Upper lobe of left lung (tissue), 6 donors: ENCODE measurements at regions not wholly inside any gene's neighbourhood (a gene's known extent, or its start where the extent isn't known, plus 50 kb on each side); places are given as distances from the start of the nearest gene placed in this dataset.
"Not testable (repeated sequence)": the region's sequence is repeated elsewhere in the genome, so short reads cannot be mapped to it uniquely, and the experiment has no call there.

Source experiments
- ATAC-seq, 2 donors: fragments of 200-7000 bp; cut with Tn5 transposase; one replicate each; pipeline ENCODE4 v1.9.1; 2022; ENCODE audit warnings: mild to moderate bottlenecking in 2 of 2, moderate library complexity in 2 of 2; ENCODE audit not compliant: low FRiP score in 2 of 2
- DNase-seq, 2 donors: peaks; one replicate each; pipeline ENCODE4 v3.0.0-alpha.2; 2019 to 2020
- H3K27ac ChIP-seq, 4 donors: fragments of 200-600 bp; sonication (generic); one replicate each; pipeline ENCODE4 v1.5.1; 2016 to 2019
- H3K27me3 ChIP-seq, 4 donors: fragments of 200-600 bp; sonication (generic); one replicate each; pipeline ENCODE4 v1.5.1; 2017 to 2019
- H3K36me3 ChIP-seq, 4 donors: fragments of 200-600 bp; sonication (generic); one replicate each; pipeline ENCODE4 v1.5.1; 2016 to 2019
- H3K4me1 ChIP-seq, 4 donors: fragments of 200-600 bp; sonication (generic); one replicate each; pipeline ENCODE4 v1.5.1; 2018 to 2019
- H3K4me3 ChIP-seq, 4 donors: fragments of 200-600 bp; sonication (generic); one replicate each; pipeline ENCODE4 v1.5.1; 2017 to 2019; ENCODE audit warnings: mild to moderate bottlenecking in 2 of 4, moderate library complexity in 1 of 4
- H3K9me3 ChIP-seq, 4 donors: fragments of 200-600 bp; sonication (generic); one replicate each; pipeline ENCODE4 v1.5.1; 2018 to 2019
- CTCF ChIP-seq, 6 experiments: fragments of 450-650 bp in 4 of 6; fragments of 200-600 bp in 2 of 6; sonication (generic) in 2 of 6; IDR thresholded peaks; one replicate each; pipeline ENCODE4 v1.5.1; 2016 to 2019; ENCODE audit warnings: antibody characterized with exemption in 6 of 6
- EP300 ChIP-seq, 4 donors: sonication (generic); formaldehyde crosslinking; IDR thresholded peaks; one replicate each; pipeline ENCODE4 v1.5.1; 2017; ENCODE audit warnings: antibody characterized with exemption in 4 of 4, control low read depth in 2 of 4
- POLR2A ChIP-seq, 4 donors: fragments of 450-650 bp; IDR thresholded peaks; one replicate each; pipeline ENCODE4 v1.5.1; 2016 to 2017; ENCODE audit warnings: antibody characterized with exemption in 4 of 4, mild to moderate bottlenecking in 2 of 4
- POLR2AphosphoS5 ChIP-seq, 2 donors: sonication (generic); formaldehyde crosslinking; IDR thresholded peaks; one replicate each; pipeline ENCODE4 v1.5.1; 2017; ENCODE audit warnings: antibody characterized with exemption in 2 of 2
- WGBS, 2 donors: methylation state at CpG; one replicate each; pipeline ENCODE4 v1.1.5; 2017 to 2018; 5-methylcytosine and 5-hydroxymethylcytosine counted together
- donor health status: DM: no; HTN: no; CAD: no; lungs with moderate emphysema.
- donor health status: DM: no; HTN: yes; CAD: no; lungs with severe emphysema.

GRCh38 chr5:28391277-28391676, 1352.9 kb upstream of the CDH9 start:
- no peaks in the 10 kb centered on the region for H3K27me3 ChIP-seq
- no peak overlapping the region for H3K27ac ChIP-seq
- TF ChIP-seq CTCF (IDR thresholded peaks at IDR 0.05) (no peak), POLR2A (IDR thresholded peaks at IDR 0.05) (no peak), POLR2AphosphoS5 (IDR thresholded peaks at IDR 0.05) (no peak), EP300 (IDR thresholded peaks at IDR 0.05) (no peak)
- H3K4me3 ChIP-seq = no peak overlapping the region
- no peaks in the 10 kb centered on the region for H3K4me1 ChIP-seq
- no peak for DNase-seq
- no peaks in the 10 kb centered on the region for H3K36me3 ChIP-seq
- H3K9me3 ChIP-seq = no peaks in the 10 kb centered on the region
- WGBS, 2 donors = 63 to 96% methylated on average over 1 of the region's 1 CpG
- no peak for ATAC-seq

- ATAC-seq (no peak), DNase-seq (no peak)
- Histone ChIP-seq H3K36me3 (no peaks in the 10 kb centered on the region), H3K4me1 (no peaks in the 10 kb centered on the region), H3K9me3 (no peaks in the 10 kb centered on the region), H3K27me3 (no peaks in the 10 kb centered on the region), H3K27ac (no peak overlapping the region), H3K4me3 (no peak overlapping the region)
- TF ChIP-seq CTCF (IDR thresholded peaks at IDR 0.05) (no peak), POLR2AphosphoS5 (IDR thresholded peaks at IDR 0.05) (no peak), EP300 (IDR thresholded peaks at IDR 0.05) (no peak), POLR2A (IDR thresholded peaks at IDR 0.05) (no peak)
- 69 to 89% methylated on average over 1 of the region's 1 CpG for WGBS, 2 donors
Observed at GRCh38 chr5:28390341-28390740, 1352.0 kb upstream of the CDH9 start.

- WGBS, 2 donors = 88% methylated on average over 3 of the region's 3 CpGs
- H3K36me3 ChIP-seq, DNase-seq, H3K27ac ChIP-seq, H3K9me3 ChIP-seq, H3K4me1 ChIP-seq, H3K27me3 ChIP-seq, H3K4me3 ChIP-seq, ATAC-seq: not testable (repeated sequence)
Observed at GRCh38 chr5:28389727-28390126, 1351.3 kb upstream of the CDH9 start.

- Histone ChIP-seq H3K9me3 (no peaks in the 10 kb centered on the region), H3K27ac (no peak overlapping the region), H3K4me1 (no peaks in the 10 kb centered on the region), H3K27me3 (no peaks in the 10 kb centered on the region), H3K36me3 (no peaks in the 10 kb centered on the region), H3K4me3 (no peak overlapping the region)
- ATAC-seq (no peak), DNase-seq (no peak)
- TF ChIP-seq POLR2AphosphoS5 (IDR thresholded peaks at IDR 0.05) = no peak
- no peak for TF ChIP-seq EP300 (IDR thresholded peaks at IDR 0.05)
- TF ChIP-seq CTCF (IDR thresholded peaks at IDR 0.05) = no peak
- no peak for TF ChIP-seq POLR2A (IDR thresholded peaks at IDR 0.05)
- 59 to 61% methylated on average over 2 of the region's 2 CpGs for WGBS, 2 donors
Observed at GRCh38 chr5:28388428-28388827, 1350.0 kb upstream of the CDH9 start.

- 47 to 72% methylated on average over 2 of the region's 2 CpGs for WGBS, 2 donors
- Histone ChIP-seq H3K36me3 (no peaks in the 10 kb centered on the region), H3K4me1 (no peaks in the 10 kb centered on the region), H3K9me3 (no peaks in the 10 kb centered on the region), H3K27ac (no peak overlapping the region), H3K27me3 (no peaks in the 10 kb centered on the region), H3K4me3 (no peak overlapping the region)
- no peak for DNase-seq
- no peak for ATAC-seq
- no peak for TF ChIP-seq CTCF (IDR thresholded peaks at IDR 0.05)
- no peak for TF ChIP-seq POLR2AphosphoS5 (IDR thresholded peaks at IDR 0.05)
- no peak for TF ChIP-seq EP300 (IDR thresholded peaks at IDR 0.05)
- TF ChIP-seq POLR2A (IDR thresholded peaks at IDR 0.05) = no peak
Observed at GRCh38 chr5:28386712-28387111, 1348.3 kb upstream of the CDH9 start.
